ENCODE measurements at regions not wholly inside any gene's neighbourhood (a gene's known extent, or its start where the extent isn't known, plus 50 kb on each side); places are given as distances from the start of the nearest gene placed in this dataset.

DNA sequence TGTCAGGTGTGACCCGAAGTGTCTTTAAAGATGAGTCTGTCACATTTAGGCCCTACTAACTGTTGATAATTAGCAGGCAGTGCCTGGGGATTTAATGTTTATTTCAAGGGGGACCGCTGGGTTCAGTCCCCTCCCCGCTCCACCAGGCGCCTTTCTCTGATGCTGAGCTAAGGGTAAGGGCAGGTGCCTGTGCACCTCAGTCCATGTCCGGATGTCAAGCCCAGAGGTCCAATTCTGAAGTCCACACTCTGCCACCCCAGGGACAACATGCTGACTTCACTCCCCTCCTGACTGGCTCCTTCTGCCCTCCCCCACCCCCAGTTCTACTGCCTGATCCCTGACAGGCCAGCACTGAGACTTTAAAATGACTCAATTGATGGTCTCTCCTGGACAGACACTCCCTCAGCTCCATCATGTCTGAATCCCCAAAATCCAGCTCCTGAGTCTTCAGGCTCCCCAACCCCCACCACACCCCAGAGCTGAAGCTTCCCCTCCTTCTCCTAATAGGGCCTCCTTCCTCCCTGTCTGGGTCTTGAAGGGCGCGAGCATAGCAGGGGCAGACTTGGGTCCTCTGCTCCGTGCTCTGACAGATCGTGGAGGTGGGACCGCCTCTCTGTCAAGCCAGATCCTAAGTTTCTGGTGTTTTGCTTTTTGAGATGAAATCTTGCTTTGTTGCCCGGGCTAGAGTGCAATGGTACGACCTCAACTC is 49.8 kb upstream of the ANO1 start:
- in situ Hi-C loops (cut with MboI; ENCODE audit: low sequenced_read_pairs in 4 of 4) (no loop called here), intact Hi-C loops (cut with DNase I; ENCODE audit: low total_unique reads) (no loop called here)
- Histone ChIP-seq H3K27ac (no peak overlapping the region), H3K4me1 (no peaks in the 10 kb centered on the region), H3K36me3 (no peaks in the 10 kb centered on the region), H3K9me3 (no peaks in the 10 kb centered on the region), H3K27me3 (no peaks in the 10 kb centered on the region), H3K4me3 (no peak overlapping the region)
- ATAC-seq (no peak), DNase-seq (no peak)
- TF ChIP-seq, protein P1, sequence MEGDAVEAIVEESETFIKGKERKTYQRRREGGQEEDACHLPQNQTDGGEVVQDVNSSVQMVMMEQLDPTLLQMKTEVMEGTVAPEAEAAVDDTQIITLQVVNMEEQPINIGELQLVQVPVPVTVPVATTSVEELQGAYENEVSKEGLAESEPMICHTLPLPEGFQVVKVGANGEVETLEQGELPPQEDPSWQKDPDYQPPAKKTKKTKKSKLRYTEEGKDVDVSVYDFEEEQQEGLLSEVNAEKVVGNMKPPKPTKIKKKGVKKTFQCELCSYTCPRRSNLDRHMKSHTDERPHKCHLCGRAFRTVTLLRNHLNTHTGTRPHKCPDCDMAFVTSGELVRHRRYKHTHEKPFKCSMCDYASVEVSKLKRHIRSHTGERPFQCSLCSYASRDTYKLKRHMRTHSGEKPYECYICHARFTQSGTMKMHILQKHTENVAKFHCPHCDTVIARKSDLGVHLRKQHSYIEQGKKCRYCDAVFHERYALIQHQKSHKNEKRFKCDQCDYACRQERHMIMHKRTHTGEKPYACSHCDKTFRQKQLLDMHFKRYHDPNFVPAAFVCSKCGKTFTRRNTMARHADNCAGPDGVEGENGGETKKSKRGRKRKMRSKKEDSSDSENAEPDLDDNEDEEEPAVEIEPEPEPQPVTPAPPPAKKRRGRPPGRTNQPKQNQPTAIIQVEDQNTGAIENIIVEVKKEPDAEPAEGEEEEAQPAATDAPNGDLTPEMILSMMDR (IDR thresholded peaks at IDR 0.05 in 4 of 5, conservative IDR thresholded peaks at IDR 0.05 in 1 of 5), result no peak
- TF ChIP-seq POLR2A (IDR thresholded peaks at IDR 0.05), result no peak
